Kidney epithelial cell (primary cell): ENCODE measurements at regions not wholly inside any gene's neighbourhood (a gene's known extent, or its start where the extent isn't known, plus 50 kb on each side); places are given as distances from the start of the nearest gene placed in this dataset.

ENCODE experiments used
- DNase-seq: peaks from one replicate; pipeline ENCODE4 v3.0.0-alpha.2; 2010; ENCODE audit warnings: low read depth
- H3K27me3 ChIP-seq: 2 replicates; pipeline ENCODE4 v1.6.0; 2011; ENCODE audit warnings: low read length; ENCODE audit not compliant: control insufficient read depth, insufficient read depth
- H3K36me3 ChIP-seq: 2 replicates; pipeline ENCODE4 v1.5.1; 2011; ENCODE audit warnings: low read length; ENCODE audit not compliant: control insufficient read depth, insufficient read depth
- H3K4me3 ChIP-seq: 2 replicates; pipeline ENCODE4 v1.5.1; 2011; ENCODE audit warnings: low read depth, mild to moderate bottlenecking, control low read depth, low read length
- TF ChIP-seq, protein P1 (sequence below): IDR thresholded peaks from 2 replicates; pipeline ENCODE4 v1.5.1; 2011; ENCODE audit warnings: mild to moderate bottlenecking, moderate library complexity, low read length, control low read depth, inconsistent platforms; ENCODE audit not compliant: insufficient read depth, poor library complexity, severe bottlenecking

DNA sequence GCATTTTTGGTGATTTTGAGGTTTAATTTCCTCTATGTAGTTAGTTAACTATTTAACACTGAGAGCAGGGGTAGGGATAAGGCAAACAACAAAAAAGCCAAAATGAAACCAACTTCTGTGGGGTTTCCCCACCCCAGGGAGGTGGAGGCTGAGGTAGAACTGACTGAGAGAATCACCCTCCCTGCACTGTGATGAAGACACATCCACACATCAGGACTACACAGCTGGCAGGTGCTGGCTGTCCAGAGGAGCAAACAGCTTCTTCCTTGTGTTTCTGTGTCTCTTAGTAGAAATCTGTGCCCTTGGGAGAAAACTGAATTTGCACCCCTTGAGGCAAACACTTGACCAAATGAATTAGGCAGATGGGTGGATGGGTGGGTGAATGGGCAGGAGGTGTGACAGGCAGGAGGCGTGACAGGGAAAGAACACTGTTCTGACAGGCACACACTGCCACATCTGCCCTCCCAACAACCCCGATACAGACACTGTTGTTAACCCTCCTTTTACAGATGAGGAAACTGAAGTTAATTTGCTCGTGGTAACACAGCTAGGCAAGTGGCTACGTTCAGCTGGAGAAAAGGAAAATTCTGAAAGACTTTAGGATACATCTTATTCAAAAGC is 62.9 kb upstream of the AMZ2 start:
- no peak for DNase-seq
- H3K27me3 ChIP-seq = no peaks in the 10 kb centered on the region
- TF ChIP-seq, protein P1, sequence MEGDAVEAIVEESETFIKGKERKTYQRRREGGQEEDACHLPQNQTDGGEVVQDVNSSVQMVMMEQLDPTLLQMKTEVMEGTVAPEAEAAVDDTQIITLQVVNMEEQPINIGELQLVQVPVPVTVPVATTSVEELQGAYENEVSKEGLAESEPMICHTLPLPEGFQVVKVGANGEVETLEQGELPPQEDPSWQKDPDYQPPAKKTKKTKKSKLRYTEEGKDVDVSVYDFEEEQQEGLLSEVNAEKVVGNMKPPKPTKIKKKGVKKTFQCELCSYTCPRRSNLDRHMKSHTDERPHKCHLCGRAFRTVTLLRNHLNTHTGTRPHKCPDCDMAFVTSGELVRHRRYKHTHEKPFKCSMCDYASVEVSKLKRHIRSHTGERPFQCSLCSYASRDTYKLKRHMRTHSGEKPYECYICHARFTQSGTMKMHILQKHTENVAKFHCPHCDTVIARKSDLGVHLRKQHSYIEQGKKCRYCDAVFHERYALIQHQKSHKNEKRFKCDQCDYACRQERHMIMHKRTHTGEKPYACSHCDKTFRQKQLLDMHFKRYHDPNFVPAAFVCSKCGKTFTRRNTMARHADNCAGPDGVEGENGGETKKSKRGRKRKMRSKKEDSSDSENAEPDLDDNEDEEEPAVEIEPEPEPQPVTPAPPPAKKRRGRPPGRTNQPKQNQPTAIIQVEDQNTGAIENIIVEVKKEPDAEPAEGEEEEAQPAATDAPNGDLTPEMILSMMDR = no peak
- no peak overlapping the region for H3K4me3 ChIP-seq
- H3K36me3 ChIP-seq = no peaks in the 10 kb centered on the region

DNA sequence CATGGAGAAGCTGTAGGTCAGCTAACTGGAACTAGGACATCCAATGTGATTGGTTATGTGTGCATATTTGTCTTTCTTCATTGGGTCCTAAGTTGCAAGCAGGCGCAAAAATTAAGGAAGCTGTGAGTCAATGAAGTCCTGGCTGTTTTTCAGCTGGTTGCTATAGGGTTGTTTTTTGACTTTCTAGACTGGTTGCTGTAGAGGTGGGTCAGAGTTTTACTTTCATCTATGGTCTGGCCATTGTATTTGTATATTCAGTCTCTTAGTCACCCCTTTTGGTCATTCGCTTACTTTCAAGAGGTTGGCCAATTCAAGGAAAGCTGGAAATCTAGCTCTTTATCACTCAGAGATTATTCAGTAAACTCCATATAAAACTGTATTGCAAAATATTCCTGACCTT is 62.0 kb upstream of the AMZ2 start:
- TF ChIP-seq, protein P1 = no peak
- H3K27me3 ChIP-seq = no peaks in the 10 kb centered on the region
- no peaks in the 10 kb centered on the region for H3K36me3 ChIP-seq
- H3K4me3 ChIP-seq = no peak overlapping the region
- no peak for DNase-seq

DNA sequence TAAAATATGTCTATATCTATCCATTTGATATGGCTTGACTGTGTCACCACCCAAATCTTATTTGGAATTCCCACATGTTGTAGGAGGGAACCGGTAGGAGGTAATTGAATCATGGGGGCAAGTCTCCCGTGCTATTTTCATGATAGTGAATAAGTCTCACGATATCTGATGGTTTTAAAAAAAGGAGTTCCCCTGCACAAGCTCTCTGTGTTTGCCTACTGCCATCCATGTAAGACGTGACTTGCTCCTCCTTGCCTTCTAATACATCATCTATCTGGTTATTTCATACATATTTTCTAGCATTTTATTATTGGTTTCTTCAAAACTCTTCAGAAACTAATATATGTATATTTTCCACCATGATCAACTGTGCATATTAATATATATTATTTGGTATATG is 57.3 kb upstream of the AMZ2 start:
- H3K36me3 ChIP-seq = no peaks in the 10 kb centered on the region
- no peak overlapping the region for H3K4me3 ChIP-seq
- TF ChIP-seq, protein P1 = no peak
- DNase-seq = no peak
- H3K27me3 ChIP-seq = peaks cover 4% of the 10 kb centered on the region

DNA sequence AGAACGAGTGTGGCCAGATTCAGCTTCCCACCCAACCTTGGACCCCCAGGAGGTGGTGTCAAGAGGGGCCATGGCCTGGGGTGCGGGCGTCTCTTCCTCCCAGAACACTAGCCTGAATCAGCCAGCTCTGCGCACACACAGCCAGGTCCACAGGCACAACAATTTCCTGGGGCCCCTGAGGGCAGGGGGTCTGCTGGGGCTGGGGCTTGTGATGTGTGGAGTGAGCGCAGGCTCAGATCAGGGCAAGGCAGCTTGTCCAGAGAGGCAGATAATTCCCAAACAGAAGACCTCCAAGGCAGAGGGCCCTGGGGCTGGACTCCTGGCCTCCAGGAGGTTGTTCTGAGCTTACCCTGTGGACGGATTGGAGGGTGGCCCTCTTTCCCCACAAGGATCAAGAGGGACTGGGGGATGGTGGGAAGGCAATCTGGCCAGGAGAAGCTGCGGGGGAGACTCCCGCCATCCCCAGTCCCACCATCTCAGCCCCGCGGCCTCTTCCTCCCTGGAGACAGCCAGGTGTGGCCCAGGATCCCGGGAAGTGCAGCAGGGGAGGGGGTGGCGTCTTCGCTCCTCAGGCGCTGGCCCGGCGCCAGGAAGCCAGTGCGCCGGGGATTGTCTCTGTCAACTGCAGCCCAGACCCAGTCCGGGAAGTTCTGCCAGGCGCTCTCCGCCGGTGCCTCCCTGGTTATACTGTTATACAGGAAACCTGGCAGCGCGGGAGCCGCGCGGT is 52.0 kb upstream of the AMZ2 start:
- peaks cover 54% of the 10 kb centered on the region for H3K27me3 ChIP-seq

DNA sequence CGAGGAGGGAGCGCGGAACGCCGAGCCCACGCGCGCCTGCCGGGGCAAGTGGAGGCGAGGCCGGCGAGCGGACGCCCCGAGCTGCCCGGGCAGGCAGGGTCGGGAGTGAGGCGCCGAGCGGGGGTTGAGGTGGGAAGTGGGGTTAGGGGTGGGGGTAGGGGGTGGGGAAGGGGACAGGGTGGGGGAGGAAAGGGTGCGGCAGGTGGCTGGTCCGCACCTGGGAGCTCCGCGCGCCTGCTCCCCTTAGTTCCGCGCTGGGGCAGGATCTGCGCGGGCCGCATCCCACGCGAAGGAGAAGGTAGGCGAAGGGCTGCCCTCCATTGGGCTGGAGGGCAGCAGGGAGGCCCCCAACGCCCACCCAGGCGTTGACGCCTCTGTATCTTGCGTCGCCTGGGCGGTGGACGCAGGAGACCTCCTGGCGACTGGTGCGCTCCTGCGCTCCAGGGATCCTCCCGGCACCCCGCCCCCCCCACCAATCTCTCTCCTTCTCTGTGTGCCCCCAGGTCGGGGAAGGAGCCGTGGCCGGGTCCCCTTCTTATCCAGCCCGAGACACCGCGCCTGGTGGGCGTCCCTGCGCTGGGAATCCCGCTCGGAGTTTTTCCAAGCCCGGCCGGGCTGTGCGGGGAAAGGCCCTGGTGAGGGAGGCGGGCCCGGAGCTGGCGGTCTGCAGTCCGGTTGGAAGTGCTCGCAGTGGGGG is 51.3 kb upstream of the AMZ2 start:
- DNase-seq = no peak
- no peak overlapping the region for H3K4me3 ChIP-seq
- peaks cover 54% of the 10 kb centered on the region for H3K27me3 ChIP-seq
- no peaks in the 10 kb centered on the region for H3K36me3 ChIP-seq
- TF ChIP-seq, protein P1 = no peak

More for the DNA sequence above, 52.0 kb upstream of the AMZ2 start:
- H3K36me3 ChIP-seq = no peaks in the 10 kb centered on the region
- TF ChIP-seq, protein P1 = no peak
- DNase-seq = no peak
- H3K4me3 ChIP-seq = no peak overlapping the region
